Smooth muscle cell (in vitro differentiated cells): ENCODE measurements at regions not wholly inside any gene's neighbourhood (a gene's known extent, or its start where the extent isn't known, plus 50 kb on each side); places are given as distances from the start of the nearest gene placed in this dataset.

Source experiments
- DNase-seq: peaks from one replicate; lab custom pipeline; 2025; ENCODE audit not compliant: unreplicated experiment; lab: John Stamatoyannopoulos, UW
- H2AFZ ChIP-seq: fragments of 200-600 bp; sonication (generic); 2 replicates; pipeline ENCODE4 v1.6.0; 2016; ENCODE audit warnings: antibody characterized with exemption, low read depth, mild to moderate bottlenecking
- H3F3A ChIP-seq: fragments of 200-600 bp; sonication (generic); 2 replicates; pipeline ENCODE4 v1.6.0; 2017; ENCODE audit warnings: antibody characterized with exemption, low read depth
- H3K27ac ChIP-seq: fragments of 200-600 bp; sonication (generic); 2 replicates; pipeline ENCODE4 v1.5.1; 2016; ENCODE audit warnings: low read depth, mild to moderate bottlenecking
- H3K27me3 ChIP-seq: fragments of 200-600 bp; sonication (generic); 2 replicates; pipeline ENCODE4 v1.6.1; 2016; ENCODE audit warnings: low read depth, mild to moderate bottlenecking
- H3K36me3 ChIP-seq: fragments of 200-600 bp; sonication (generic); 2 replicates; pipeline ENCODE4 v1.5.1; 2016; ENCODE audit warnings: low read depth
- H3K4me1 ChIP-seq: fragments of 200-600 bp; sonication (generic); 2 replicates; pipeline ENCODE4 v1.5.1; 2016; ENCODE audit warnings: low read depth
- H3K4me2 ChIP-seq: fragments of 200-600 bp; sonication (generic); 2 replicates; pipeline ENCODE4 v1.6.0; 2016; ENCODE audit warnings: mild to moderate bottlenecking
- H3K4me3 ChIP-seq: fragments of 200-600 bp; sonication (generic); 2 replicates; pipeline ENCODE4 v1.5.1; 2016; ENCODE audit warnings: mild to moderate bottlenecking
- H3K79me2 ChIP-seq: fragments of 200-600 bp; sonication (generic); 2 replicates; pipeline ENCODE4 v1.6.0; 2016; ENCODE audit warnings: low read depth, mild to moderate bottlenecking
- H3K9ac ChIP-seq: fragments of 200-600 bp; sonication (generic); 2 replicates; pipeline ENCODE4 v1.6.0; 2016; ENCODE audit warnings: low read depth
- H3K9me3 ChIP-seq: fragments of 200-600 bp; sonication (generic); replicated peaks from 2 replicates; pipeline ENCODE4 v1.5.1; 2016; ENCODE audit warnings: low read depth
- H4K20me1 ChIP-seq: fragments of 200-600 bp; sonication (generic); 2 replicates; pipeline ENCODE4 v1.6.0; 2016; ENCODE audit warnings: low read depth
- WGBS: methylation state at CpG from one replicate; pipeline ENCODE4 v1.1.7; 2016; ENCODE audit warnings: low lambda C conversion rate; 5-methylcytosine and 5-hydroxymethylcytosine counted together
- TF ChIP-seq, protein P1 (sequence below): fragments of 200-600 bp; sonication (generic); IDR thresholded peaks from 2 replicates; pipeline ENCODE4 v1.5.1; 2017; ENCODE audit warnings: borderline replicate concordance, mild to moderate bottlenecking, antibody characterized with exemption; ENCODE audit not compliant: insufficient read depth, poor library complexity, severe bottlenecking

DNA sequence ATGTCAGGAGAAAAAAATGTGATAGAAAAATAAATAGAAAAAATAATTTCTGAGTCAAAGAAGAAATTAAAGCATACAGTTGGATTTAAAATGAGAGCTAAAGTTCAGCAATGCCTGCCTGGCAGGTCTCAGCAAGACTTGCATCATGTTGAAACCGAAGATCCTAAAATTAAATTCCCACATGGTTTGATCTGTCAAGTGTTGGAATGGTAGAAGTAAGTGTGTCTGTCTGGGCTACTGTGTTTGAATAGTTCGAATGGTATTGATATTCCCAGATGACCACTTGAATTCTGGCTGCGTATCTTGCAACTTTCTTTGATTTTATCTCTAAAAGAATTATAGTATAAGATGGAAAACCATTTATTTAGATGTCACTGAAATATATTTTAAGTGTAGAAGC lies 1349.6 kb downstream of the EPHA7 start:
- Histone ChIP-seq H3K27ac (no peak overlapping the region), H3K4me3 (no peak overlapping the region), H3K79me2 (no peaks in the 10 kb centered on the region), H3K36me3 (no peaks in the 10 kb centered on the region), H3K9ac (no peak overlapping the region), H3F3A (no peaks in the 10 kb centered on the region), H3K9me3 (no peaks in the 10 kb centered on the region), H3K4me1 (no peaks in the 10 kb centered on the region), H3K27me3 (no peaks in the 10 kb centered on the region), H3K4me2 (no peak overlapping the region), H2AFZ (no peak overlapping the region), H4K20me1 (no peaks in the 10 kb centered on the region)
- 86% methylated on average over 3 of the region's 3 CpGs for WGBS
- no peak for DNase-seq
- TF ChIP-seq, protein P1, sequence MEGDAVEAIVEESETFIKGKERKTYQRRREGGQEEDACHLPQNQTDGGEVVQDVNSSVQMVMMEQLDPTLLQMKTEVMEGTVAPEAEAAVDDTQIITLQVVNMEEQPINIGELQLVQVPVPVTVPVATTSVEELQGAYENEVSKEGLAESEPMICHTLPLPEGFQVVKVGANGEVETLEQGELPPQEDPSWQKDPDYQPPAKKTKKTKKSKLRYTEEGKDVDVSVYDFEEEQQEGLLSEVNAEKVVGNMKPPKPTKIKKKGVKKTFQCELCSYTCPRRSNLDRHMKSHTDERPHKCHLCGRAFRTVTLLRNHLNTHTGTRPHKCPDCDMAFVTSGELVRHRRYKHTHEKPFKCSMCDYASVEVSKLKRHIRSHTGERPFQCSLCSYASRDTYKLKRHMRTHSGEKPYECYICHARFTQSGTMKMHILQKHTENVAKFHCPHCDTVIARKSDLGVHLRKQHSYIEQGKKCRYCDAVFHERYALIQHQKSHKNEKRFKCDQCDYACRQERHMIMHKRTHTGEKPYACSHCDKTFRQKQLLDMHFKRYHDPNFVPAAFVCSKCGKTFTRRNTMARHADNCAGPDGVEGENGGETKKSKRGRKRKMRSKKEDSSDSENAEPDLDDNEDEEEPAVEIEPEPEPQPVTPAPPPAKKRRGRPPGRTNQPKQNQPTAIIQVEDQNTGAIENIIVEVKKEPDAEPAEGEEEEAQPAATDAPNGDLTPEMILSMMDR, result no peak

DNA sequence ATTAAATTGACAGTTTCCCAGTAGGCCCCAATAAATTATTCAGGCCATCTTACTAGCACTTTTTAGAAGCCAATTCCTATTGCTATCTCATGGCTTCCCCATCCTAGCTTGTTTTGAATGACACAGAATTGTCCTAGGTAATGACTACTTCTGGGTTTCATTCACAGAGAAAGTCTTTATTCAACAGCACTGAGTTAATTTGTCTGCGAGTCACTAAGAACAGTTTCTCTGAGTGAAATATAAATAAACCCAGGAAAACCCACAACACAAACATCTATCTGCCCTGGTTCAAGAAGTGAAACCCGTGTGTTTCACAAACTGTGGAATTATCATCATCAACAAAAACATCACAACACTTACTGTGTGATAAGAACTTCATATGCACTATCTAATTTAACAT lies 1366.8 kb downstream of the EPHA7 start:
- TF ChIP-seq, protein P1, result no peak
- 32% methylated on average over 2 of the region's 2 CpGs for WGBS
- Histone ChIP-seq H4K20me1 (no peaks in the 10 kb centered on the region), H3K79me2 (no peaks in the 10 kb centered on the region), H3F3A (no peaks in the 10 kb centered on the region), H3K27me3 (no peaks in the 10 kb centered on the region), H3K4me3 (no peak overlapping the region), H3K4me2 (no peak overlapping the region), H3K27ac (no peak overlapping the region), H3K9ac (no peak overlapping the region), H3K36me3 (no peaks in the 10 kb centered on the region), H3K9me3 (no peaks in the 10 kb centered on the region), H2AFZ (peak overlapping the region; percentile 27), H3K4me1 (peaks cover 5% of the 10 kb centered on the region)
- DNase-seq, result no peak

DNA sequence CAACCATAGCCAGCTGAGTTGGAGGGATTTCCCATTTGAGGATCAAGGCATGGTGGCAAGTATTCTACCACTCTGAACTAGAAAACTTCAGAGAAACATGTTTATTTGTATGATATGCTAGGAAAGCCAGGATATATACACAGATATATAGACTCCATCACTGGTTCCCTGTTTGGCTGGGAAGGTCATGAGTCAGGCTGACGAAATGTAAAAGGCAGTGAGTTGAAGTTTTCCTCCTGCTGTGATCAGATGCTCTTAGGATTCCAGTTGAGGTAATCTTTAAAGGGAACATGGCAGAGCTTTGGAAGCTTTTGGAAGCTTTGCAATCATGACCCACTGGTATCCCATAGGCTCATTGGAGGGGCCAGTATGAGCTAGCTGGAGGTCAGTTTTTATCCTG lies 1369.1 kb downstream of the EPHA7 start:
- Histone ChIP-seq H3K27me3 (no peaks in the 10 kb centered on the region), H3K4me1 (peaks cover 5% of the 10 kb centered on the region), H2AFZ (peak overlapping the region; percentile 53), H3K27ac (peak overlapping the region; percentile 25), H3F3A (peaks cover 4% of the 10 kb centered on the region), H3K4me3 (no peak overlapping the region), H3K79me2 (no peaks in the 10 kb centered on the region), H3K9me3 (no peaks in the 10 kb centered on the region), H3K4me2 (no peak overlapping the region), H3K9ac (no peak overlapping the region), H4K20me1 (no peaks in the 10 kb centered on the region), H3K36me3 (no peaks in the 10 kb centered on the region)
- DNase-seq, result no peak
- TF ChIP-seq, protein P1, result no peak
- 33% methylated on average over 1 of the region's 1 CpG for WGBS

DNA sequence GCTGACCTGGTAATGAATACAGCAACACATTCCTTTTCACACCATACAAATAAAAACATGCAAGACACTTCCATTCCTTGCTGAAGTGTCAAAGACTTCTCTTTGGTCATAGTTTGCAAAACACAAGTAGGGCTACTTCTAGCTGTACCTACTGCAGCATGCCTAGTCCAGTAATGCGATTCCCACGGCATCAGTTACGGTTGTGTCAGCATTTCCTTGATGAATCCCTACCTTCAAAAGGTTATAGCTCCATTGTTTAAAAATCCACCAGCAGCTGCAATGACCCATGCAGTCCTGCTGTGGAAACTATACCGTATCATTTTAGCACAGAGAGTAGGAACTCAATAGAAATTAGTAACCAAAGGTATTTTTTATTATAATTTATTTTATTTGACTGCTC lies 1371.5 kb downstream of the EPHA7 start:
- no peak for DNase-seq
- Histone ChIP-seq H3K27me3 (no peaks in the 10 kb centered on the region), H3F3A (peaks cover 4% of the 10 kb centered on the region), H3K4me2 (peak overlapping the region; percentile 79), H3K36me3 (no peaks in the 10 kb centered on the region), H3K27ac (peak overlapping the region; percentile 32), H3K4me3 (no peak overlapping the region), H2AFZ (peak overlapping the region; percentile 43), H3K9ac (no peak overlapping the region), H3K79me2 (no peaks in the 10 kb centered on the region), H3K9me3 (no peaks in the 10 kb centered on the region), H4K20me1 (no peaks in the 10 kb centered on the region), H3K4me1 (peaks cover 5% of the 10 kb centered on the region)
- TF ChIP-seq, protein P1, result no peak
- 74% methylated on average over 4 of the region's 4 CpGs for WGBS
